ENCODE measurements at regions not wholly inside any gene's neighbourhood (a gene's known extent, or its start where the extent isn't known, plus 50 kb on each side); places are given as distances from the start of the nearest gene placed in this dataset.

GRCh38 chr9:31519826-31520225 lies 864.6 kb upstream of the ACO1 start:
- TF ChIP-seq, protein P1, sequence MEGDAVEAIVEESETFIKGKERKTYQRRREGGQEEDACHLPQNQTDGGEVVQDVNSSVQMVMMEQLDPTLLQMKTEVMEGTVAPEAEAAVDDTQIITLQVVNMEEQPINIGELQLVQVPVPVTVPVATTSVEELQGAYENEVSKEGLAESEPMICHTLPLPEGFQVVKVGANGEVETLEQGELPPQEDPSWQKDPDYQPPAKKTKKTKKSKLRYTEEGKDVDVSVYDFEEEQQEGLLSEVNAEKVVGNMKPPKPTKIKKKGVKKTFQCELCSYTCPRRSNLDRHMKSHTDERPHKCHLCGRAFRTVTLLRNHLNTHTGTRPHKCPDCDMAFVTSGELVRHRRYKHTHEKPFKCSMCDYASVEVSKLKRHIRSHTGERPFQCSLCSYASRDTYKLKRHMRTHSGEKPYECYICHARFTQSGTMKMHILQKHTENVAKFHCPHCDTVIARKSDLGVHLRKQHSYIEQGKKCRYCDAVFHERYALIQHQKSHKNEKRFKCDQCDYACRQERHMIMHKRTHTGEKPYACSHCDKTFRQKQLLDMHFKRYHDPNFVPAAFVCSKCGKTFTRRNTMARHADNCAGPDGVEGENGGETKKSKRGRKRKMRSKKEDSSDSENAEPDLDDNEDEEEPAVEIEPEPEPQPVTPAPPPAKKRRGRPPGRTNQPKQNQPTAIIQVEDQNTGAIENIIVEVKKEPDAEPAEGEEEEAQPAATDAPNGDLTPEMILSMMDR (IDR thresholded peaks at IDR 0.05; ENCODE audit: low read depth, low read length, poor library complexity, severe bottlenecking) = no peak
- TF ChIP-seq EZH2phosphoT487 (IDR thresholded peaks at IDR 0.05; ENCODE audit: borderline replicate concordance, low read length) = no peak

Measured in DOHH2 (cell line).